ENCODE measurements at regions not wholly inside any gene's neighbourhood (a gene's known extent, or its start where the extent isn't known, plus 50 kb on each side); places are given as distances from the start of the nearest gene placed in this dataset.

DNA sequence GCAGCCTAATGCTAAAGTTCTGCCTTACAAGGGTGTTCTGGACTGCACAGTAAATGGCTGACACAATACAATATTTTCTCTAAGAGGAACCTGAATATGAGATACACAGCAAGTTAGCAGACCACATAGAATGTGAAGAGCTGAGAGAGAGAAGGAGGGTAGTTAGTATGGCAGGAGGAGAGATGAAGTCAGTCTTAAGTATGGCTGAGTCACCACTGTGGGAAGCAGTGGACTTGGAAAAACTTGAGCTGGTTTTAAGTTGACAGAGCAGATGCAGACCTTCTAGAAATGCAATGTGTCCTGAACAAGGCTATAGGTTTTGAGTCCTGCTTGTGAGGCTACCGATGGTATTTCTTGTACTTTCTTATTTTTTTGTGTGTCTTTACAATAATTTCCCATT, 172.5 kb downstream of the SH2D1A start:
- Histone ChIP-seq H3K9ac (ENCODE audit: insufficient read depth in 1 of 2, low read depth in 2 of 2, low read length in 2 of 2) (no peak overlapping the region), H3K9me3 (replicated peaks; ENCODE audit: control insufficient read depth, insufficient read depth, low read depth, low read length) (no peaks in the 10 kb centered on the region), H3K4me1 (replicated peaks in 1 of 2; ENCODE audit: control insufficient read depth in 2 of 2, insufficient read depth in 2 of 2, low read length in 2 of 2) (no peaks in the 10 kb centered on the region), H3K36me3 (ENCODE audit: control insufficient read depth, insufficient read depth, low read length) (no peaks in the 10 kb centered on the region), H3K27ac (ENCODE audit: extremely low read depth, low read depth, low read length) (no peak overlapping the region), H3K79me2 (ENCODE audit: control insufficient read depth, insufficient read depth, low read length) (no peaks in the 10 kb centered on the region), H4K20me1 (replicated peaks; ENCODE audit: control insufficient read depth, insufficient read depth, low read length) (no peaks in the 10 kb centered on the region), H3K9me1 (ENCODE audit: control insufficient read depth, insufficient read depth, low read length) (no peaks in the 10 kb centered on the region), H3K4me2 (ENCODE audit: insufficient read depth, low read length) (no peak overlapping the region), H3K27me3 (ENCODE audit: control insufficient read depth in 2 of 2, insufficient read depth in 2 of 2, low read length in 2 of 2) (no peaks in the 10 kb centered on the region), H2AFZ (ENCODE audit: low read depth, low read length) (no peak overlapping the region), H3K4me3 (no peak overlapping the region)
- TF ChIP-seq, protein P1, sequence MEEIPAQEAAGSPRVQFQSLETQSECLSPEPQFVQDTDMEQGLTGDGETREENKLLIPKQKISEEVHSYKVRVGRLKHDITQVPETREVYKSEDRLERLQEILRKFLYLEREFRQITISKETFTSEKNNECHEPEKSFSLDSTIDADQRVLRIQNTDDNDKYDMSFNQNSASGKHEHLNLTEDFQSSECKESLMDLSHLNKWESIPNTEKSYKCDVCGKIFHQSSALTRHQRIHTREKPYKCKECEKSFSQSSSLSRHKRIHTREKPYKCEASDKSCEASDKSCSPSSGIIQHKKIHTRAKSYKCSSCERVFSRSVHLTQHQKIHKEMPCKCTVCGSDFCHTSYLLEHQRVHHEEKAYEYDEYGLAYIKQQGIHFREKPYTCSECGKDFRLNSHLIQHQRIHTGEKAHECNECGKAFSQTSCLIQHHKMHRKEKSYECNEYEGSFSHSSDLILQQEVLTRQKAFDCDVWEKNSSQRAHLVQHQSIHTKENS (CRISPR knock-in tag; IDR thresholded peaks at IDR 0.05): no peak
- TF ChIP-seq PRPF4 (IDR thresholded peaks at IDR 0.05; ENCODE audit: insufficient read depth, low read depth, low read length, poor library complexity, severe bottlenecking) (no peak), EGR1 (conservative IDR thresholded peaks at IDR 0.05) (no peak), NCOA4 (IDR thresholded peaks at IDR 0.05; ENCODE audit: partially characterized antibody) (no peak), DIDO1 (tag; IDR thresholded peaks at IDR 0.05; ENCODE audit: low read depth) (no peak), ZNF316 (IDR thresholded peaks at IDR 0.05) (no peak), ZBTB1 (CRISPR knock-in tag; IDR thresholded peaks at IDR 0.05; ENCODE audit: borderline replicate concordance, low read depth) (no peak), ZNF175 (CRISPR knock-in tag; IDR thresholded peaks at IDR 0.05; ENCODE audit: low read depth) (no peak), KAT8 (IDR thresholded peaks at IDR 0.05; ENCODE audit: low read depth) (no peak), ELF1 (tag; IDR thresholded peaks at IDR 0.05) (no peak)
- TF ChIP-seq, protein P2, sequence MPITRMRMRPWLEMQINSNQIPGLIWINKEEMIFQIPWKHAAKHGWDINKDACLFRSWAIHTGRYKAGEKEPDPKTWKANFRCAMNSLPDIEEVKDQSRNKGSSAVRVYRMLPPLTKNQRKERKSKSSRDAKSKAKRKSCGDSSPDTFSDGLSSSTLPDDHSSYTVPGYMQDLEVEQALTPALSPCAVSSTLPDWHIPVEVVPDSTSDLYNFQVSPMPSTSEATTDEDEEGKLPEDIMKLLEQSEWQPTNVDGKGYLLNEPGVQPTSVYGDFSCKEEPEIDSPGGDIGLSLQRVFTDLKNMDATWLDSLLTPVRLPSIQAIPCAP (CRISPR knock-in tag; IDR thresholded peaks at IDR 0.05; ENCODE audit: borderline replicate concordance): no peak
- TF ChIP-seq, protein P3, sequence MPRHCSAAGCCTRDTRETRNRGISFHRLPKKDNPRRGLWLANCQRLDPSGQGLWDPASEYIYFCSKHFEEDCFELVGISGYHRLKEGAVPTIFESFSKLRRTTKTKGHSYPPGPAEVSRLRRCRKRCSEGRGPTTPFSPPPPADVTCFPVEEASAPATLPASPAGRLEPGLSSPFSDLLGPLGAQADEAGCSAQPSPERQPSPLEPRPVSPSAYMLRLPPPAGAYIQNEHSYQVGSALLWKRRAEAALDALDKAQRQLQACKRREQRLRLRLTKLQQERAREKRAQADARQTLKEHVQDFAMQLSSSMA (CRISPR knock-in tag; IDR thresholded peaks at IDR 0.05): no peak
- TF ChIP-seq, protein P4, sequence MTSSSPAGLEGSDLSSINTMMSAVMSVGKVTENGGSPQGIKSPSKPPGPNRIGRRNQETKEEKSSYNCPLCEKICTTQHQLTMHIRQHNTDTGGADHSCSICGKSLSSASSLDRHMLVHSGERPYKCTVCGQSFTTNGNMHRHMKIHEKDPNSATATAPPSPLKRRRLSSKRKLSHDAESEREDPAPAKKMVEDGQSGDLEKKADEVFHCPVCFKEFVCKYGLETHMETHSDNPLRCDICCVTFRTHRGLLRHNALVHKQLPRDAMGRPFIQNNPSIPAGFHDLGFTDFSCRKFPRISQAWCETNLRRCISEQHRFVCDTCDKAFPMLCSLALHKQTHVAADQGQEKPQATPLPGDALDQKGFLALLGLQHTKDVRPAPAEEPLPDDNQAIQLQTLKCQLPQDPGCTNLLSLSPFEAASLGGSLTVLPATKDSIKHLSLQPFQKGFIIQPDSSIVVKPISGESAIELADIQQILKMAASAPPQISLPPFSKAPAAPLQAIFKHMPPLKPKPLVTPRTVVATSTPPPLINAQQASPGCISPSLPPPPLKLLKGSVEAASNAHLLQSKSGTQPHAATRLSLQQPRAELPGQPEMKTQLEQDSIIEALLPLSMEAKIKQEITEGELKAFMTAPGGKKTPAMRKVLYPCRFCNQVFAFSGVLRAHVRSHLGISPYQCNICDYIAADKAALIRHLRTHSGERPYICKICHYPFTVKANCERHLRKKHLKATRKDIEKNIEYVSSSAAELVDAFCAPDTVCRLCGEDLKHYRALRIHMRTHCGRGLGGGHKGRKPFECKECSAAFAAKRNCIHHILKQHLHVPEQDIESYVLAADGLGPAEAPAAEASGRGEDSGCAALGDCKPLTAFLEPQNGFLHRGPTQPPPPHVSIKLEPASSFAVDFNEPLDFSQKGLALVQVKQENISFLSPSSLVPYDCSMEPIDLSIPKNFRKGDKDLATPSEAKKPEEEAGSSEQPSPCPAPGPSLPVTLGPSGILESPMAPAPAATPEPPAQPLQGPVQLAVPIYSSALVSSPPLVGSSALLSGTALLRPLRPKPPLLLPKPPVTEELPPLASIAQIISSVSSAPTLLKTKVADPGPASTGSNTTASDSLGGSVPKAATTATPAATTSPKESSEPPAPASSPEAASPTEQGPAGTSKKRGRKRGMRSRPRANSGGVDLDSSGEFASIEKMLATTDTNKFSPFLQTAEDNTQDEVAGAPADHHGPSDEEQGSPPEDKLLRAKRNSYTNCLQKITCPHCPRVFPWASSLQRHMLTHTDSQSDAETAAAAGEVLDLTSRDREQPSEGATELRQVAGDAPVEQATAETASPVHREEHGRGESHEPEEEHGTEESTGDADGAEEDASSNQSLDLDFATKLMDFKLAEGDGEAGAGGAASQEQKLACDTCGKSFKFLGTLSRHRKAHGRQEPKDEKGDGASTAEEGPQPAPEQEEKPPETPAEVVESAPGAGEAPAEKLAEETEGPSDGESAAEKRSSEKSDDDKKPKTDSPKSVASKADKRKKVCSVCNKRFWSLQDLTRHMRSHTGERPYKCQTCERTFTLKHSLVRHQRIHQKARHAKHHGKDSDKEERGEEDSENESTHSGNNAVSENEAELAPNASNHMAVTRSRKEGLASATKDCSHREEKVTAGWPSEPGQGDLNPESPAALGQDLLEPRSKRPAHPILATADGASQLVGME (CRISPR knock-in tag; IDR thresholded peaks at IDR 0.05): no peak
- intact Hi-C loops (cut with micrococcal nuclease) (no loop called here), in situ Hi-C loops (cut with MboI) (no loop called here)
- 9% methylated on average over 1 of the region's 1 CpG for WGBS (ENCODE audit: insufficient coverage, low coverage, missing lambda C conversion rate)
- ATAC-seq (peak; percentile 44; the same call in 1 of the 3 replicates), FAIRE-seq (no peak), DNase-seq (ENCODE audit: extremely low read depth in 1 of 4, low spot score in 3 of 4) (no peak)
- BruUV-seq (replicated peaks): no TSS peak
- POLR2A ChIA-PET: no interaction called here
- CTCF ChIA-PET (ENCODE audit: low intra/inter-chr PET ratio): no interaction called here

Data from K562 (cell line).